Upper lobe of left lung (tissue), 4 donors: ENCODE measurements at regions not wholly inside any gene's neighbourhood (a gene's known extent, or its start where the extent isn't known, plus 50 kb on each side); places are given as distances from the start of the nearest gene placed in this dataset.
"Not testable (repeated sequence)": the region's sequence is repeated elsewhere in the genome, so short reads cannot be mapped to it uniquely, and the experiment has no call there.

Experiments used
- CTCF ChIP-seq, 6 experiments: fragments of 450-650 bp in 4 of 6; fragments of 200-600 bp in 2 of 6; sonication (generic) in 2 of 6; IDR thresholded peaks; one replicate each; pipeline ENCODE4 v1.5.1; 2016 to 2019; ENCODE audit warnings: antibody characterized with exemption in 6 of 6
- POLR2AphosphoS5 ChIP-seq, 2 donors: sonication (generic); formaldehyde crosslinking; IDR thresholded peaks; one replicate each; pipeline ENCODE4 v1.5.1; 2017; ENCODE audit warnings: antibody characterized with exemption in 2 of 2

- not testable (repeated sequence) for TF ChIP-seq POLR2AphosphoS5, CTCF (IDR thresholded peaks at IDR 0.05)
Observed at GRCh38 chr16:86889054-86889366, 310.7 kb downstream of the FOXL1 start.
